RWPE2 (cell line): ENCODE measurements at regions not wholly inside any gene's neighbourhood (a gene's known extent, or its start where the extent isn't known, plus 50 kb on each side); places are given as distances from the start of the nearest gene placed in this dataset.
"Not testable (repeated sequence)": the region's sequence is repeated elsewhere in the genome, so short reads cannot be mapped to it uniquely, and the experiment has no call there.

Source experiments
- ATAC-seq: fragments of 200-7000 bp; cut with Tn5 transposase; 3 replicates; pipeline ENCODE4 v1.9.1; 2021; ENCODE audit warnings: low read depth
- DNase-seq: peaks from one replicate; pipeline ENCODE4 v3.0.0-alpha.2; 2020; ENCODE audit warnings: low spot score
- H3K27ac ChIP-seq: fragments of 450-650 bp; 2 replicates; pipeline ENCODE4 v1.5.1; 2017; ENCODE audit warnings: mild to moderate bottlenecking; ENCODE audit not compliant: poor library complexity, severe bottlenecking
- H3K27me3 ChIP-seq: fragments of 250-450 bp; sonication (Bioruptor Pico); 2 replicates; pipeline ENCODE4 v1.5.1; 2021; ENCODE audit warnings: mild to moderate bottlenecking, moderate library complexity; ENCODE audit not compliant: insufficient read depth, poor library complexity, severe bottlenecking
- H3K36me3 ChIP-seq: fragments of 250-450 bp; sonication (Bioruptor Pico); 2 replicates; pipeline ENCODE4 v1.5.1; 2020; ENCODE audit warnings: low read depth, mild to moderate bottlenecking, moderate library complexity
- H3K4me1 ChIP-seq: fragments of 250-450 bp; sonication (Bioruptor Pico); 2 replicates; pipeline ENCODE4 v1.5.1; 2021; ENCODE audit warnings: mild to moderate bottlenecking, moderate library complexity; ENCODE audit not compliant: insufficient read depth, poor library complexity, severe bottlenecking
- H3K4me3 ChIP-seq: fragments of 250-450 bp; sonication (Bioruptor Pico); 2 replicates; pipeline ENCODE4 v1.5.1; 2021; ENCODE audit warnings: mild to moderate bottlenecking, moderate library complexity; ENCODE audit not compliant: severe bottlenecking
- H3K9me3 ChIP-seq: fragments of 250-450 bp; sonication (Bioruptor Pico); 2 replicates; pipeline ENCODE4 v1.5.1; 2021; ENCODE audit warnings: mild to moderate bottlenecking, moderate library complexity; ENCODE audit not compliant: severe bottlenecking
- TF ChIP-seq, protein P1 (sequence below): fragments of 450-650 bp; IDR thresholded peaks from one replicate; pipeline ENCODE4 v1.5.1; 2017; ENCODE audit warnings: mild to moderate bottlenecking, moderate library complexity; ENCODE audit not compliant: poor library complexity, severe bottlenecking

- Histone ChIP-seq H3K36me3 (no peaks in the 10 kb centered on the region), H3K4me1 (no peaks in the 10 kb centered on the region), H3K27ac (no peak overlapping the region), H3K27me3 (no peaks in the 10 kb centered on the region), H3K9me3 (no peaks in the 10 kb centered on the region), H3K4me3 (no peak overlapping the region)
- TF ChIP-seq, protein P1, sequence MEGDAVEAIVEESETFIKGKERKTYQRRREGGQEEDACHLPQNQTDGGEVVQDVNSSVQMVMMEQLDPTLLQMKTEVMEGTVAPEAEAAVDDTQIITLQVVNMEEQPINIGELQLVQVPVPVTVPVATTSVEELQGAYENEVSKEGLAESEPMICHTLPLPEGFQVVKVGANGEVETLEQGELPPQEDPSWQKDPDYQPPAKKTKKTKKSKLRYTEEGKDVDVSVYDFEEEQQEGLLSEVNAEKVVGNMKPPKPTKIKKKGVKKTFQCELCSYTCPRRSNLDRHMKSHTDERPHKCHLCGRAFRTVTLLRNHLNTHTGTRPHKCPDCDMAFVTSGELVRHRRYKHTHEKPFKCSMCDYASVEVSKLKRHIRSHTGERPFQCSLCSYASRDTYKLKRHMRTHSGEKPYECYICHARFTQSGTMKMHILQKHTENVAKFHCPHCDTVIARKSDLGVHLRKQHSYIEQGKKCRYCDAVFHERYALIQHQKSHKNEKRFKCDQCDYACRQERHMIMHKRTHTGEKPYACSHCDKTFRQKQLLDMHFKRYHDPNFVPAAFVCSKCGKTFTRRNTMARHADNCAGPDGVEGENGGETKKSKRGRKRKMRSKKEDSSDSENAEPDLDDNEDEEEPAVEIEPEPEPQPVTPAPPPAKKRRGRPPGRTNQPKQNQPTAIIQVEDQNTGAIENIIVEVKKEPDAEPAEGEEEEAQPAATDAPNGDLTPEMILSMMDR: no peak
- ATAC-seq (no peak), DNase-seq (no peak)
These were observed 175.8 kb downstream of the ATP23 start for GRCh38 chr12:58117201-58117600.

DNA sequence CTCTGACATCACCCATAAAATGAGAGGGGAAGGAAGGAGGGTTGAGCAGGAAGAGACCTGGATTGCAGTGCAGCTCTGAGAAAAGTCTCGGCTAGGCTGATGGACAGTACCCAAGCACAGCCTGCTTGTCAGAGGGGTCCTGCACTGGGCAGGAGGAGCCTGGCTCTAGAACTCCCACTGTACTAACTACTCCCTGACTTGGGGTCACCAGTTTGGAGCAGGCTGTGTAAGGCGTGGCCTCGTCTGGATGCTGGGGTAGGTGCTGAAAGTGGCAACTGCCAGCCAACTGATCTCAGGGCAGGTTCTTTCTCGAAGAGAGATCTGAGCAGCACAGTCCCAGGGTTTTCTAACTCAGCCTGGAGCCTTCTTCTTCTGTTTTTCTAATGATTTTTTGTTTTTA lies 176.3 kb downstream of the ATP23 start:
- no peaks in the 10 kb centered on the region for H3K27me3 ChIP-seq
- no peak for DNase-seq
- no peak overlapping the region for H3K27ac ChIP-seq
- no peak for ATAC-seq
- no peak overlapping the region for H3K4me3 ChIP-seq
- no peaks in the 10 kb centered on the region for H3K9me3 ChIP-seq
- no peaks in the 10 kb centered on the region for H3K36me3 ChIP-seq
- H3K4me1 ChIP-seq: no peaks in the 10 kb centered on the region
- TF ChIP-seq, protein P1: no peak

DNA sequence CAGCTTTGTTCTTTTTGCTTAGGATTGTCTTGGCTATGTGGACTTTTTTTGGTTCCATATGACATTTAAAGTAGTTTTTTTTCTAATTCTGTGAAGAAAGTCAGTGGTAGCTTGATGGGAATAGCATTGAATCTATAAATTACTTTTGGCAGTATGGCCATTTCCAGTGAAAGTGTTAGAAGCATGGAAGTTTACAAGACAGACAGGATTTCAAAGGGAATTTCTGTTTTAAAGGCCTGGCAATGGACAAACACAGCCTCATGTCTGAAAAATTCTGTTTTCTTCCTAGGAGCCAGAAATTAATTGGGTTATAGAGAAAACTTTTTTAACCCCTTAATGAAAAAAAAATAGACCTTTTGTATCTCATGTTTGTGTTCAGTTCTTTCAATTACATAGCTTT lies 184.4 kb downstream of the ATP23 start:
- ATAC-seq, H3K4me1 ChIP-seq, H3K9me3 ChIP-seq, H3K27ac ChIP-seq, H3K4me3 ChIP-seq, H3K27me3 ChIP-seq, DNase-seq, H3K36me3 ChIP-seq: not testable (repeated sequence)

DNA sequence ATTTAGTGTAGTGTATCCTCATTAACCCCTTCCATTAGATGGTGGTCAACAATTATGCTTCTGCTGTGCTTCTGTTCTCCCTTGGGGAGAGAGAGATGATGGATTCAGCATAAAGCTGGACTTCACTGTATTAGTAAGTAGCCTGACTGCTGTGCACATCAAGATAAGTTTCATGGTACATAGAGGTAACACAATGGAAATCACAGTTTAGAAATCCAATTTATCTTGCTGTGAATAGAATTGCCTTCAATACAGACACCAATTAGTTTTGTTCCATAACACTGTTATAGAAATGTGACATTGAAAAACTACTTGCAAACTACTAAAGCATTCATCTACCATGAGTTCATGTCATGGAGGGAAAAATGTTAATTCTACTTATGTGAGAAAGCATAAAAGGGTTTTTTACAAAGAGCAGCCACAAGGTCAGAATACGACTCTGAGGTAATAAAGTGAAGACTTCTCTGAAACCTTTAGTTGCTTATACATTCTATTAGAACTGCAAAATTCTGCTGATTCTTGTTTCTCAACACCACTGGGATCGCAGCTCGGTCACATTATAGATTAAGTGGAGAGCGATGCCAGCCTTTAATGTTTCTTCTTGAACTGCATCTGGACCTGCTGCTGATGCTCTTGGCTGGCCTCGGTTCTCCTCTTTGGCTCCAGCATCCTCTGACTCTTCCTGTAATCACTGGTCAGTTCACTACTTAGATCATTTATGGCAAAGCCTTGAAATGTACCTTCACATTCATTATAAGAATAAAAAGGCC lies 190.8 kb downstream of the ATP23 start:
- Histone ChIP-seq H3K4me3 (no peak overlapping the region), H3K36me3 (no peaks in the 10 kb centered on the region), H3K27ac (no peak overlapping the region), H3K4me1 (no peaks in the 10 kb centered on the region), H3K9me3 (no peaks in the 10 kb centered on the region), H3K27me3 (no peaks in the 10 kb centered on the region)
- ATAC-seq (no peak), DNase-seq (no peak)
- TF ChIP-seq, protein P1: no peak

DNA sequence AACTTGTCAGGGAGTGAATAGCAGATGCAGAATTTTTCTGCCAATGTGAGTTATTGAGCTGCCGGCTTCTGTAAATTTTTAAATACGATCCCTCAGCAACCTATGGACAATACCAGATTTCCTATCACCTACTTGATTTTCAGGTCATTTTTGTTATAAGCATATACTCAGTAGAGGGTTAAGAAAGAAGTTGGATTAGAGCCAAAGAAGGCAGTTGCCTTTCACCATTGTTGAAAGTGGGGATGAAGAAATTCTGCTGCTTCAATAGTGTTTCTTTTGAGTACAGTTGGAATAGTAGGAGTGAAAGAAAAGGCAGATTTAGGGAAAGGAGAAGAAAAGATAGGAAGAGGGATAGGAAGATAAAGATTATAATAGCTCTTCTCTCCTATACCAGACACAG lies 197.1 kb downstream of the ATP23 start:
- H3K4me1 ChIP-seq: no peaks in the 10 kb centered on the region
- no peaks in the 10 kb centered on the region for H3K36me3 ChIP-seq
- H3K4me3 ChIP-seq: no peak overlapping the region
- ATAC-seq: no peak
- no peaks in the 10 kb centered on the region for H3K27me3 ChIP-seq
- DNase-seq: no peak
- H3K9me3 ChIP-seq: no peaks in the 10 kb centered on the region
- TF ChIP-seq, protein P1: no peak
- H3K27ac ChIP-seq: no peak overlapping the region
